ENCODE measurements at regions not wholly inside any gene's neighbourhood (a gene's known extent, or its start where the extent isn't known, plus 50 kb on each side); places are given as distances from the start of the nearest gene placed in this dataset.

DNA sequence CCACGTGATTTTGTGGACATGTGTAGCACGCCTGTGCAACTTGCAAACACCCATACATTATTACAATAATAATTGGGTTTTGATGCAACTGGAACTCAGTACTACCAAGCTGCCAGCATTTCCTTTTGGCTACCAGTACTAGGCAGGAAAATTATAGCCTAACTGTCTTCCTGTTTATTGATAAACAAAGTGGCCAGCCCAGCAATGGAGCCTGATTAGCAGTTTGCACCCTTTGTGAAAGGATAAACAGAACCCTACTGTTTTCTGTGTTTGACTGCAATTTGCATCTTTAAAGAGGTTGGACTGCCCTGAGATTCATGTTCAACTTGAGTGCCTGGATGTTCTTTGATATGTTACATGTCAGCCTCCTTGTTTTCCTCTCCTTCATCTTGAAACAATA lies 173.9 kb downstream of the ZIC5 start:
- TF ChIP-seq POLR2AphosphoS5 (IDR thresholded peaks at IDR 0.05; ENCODE audit: low read depth, low read length), result no peak
- TF ChIP-seq, protein P1, sequence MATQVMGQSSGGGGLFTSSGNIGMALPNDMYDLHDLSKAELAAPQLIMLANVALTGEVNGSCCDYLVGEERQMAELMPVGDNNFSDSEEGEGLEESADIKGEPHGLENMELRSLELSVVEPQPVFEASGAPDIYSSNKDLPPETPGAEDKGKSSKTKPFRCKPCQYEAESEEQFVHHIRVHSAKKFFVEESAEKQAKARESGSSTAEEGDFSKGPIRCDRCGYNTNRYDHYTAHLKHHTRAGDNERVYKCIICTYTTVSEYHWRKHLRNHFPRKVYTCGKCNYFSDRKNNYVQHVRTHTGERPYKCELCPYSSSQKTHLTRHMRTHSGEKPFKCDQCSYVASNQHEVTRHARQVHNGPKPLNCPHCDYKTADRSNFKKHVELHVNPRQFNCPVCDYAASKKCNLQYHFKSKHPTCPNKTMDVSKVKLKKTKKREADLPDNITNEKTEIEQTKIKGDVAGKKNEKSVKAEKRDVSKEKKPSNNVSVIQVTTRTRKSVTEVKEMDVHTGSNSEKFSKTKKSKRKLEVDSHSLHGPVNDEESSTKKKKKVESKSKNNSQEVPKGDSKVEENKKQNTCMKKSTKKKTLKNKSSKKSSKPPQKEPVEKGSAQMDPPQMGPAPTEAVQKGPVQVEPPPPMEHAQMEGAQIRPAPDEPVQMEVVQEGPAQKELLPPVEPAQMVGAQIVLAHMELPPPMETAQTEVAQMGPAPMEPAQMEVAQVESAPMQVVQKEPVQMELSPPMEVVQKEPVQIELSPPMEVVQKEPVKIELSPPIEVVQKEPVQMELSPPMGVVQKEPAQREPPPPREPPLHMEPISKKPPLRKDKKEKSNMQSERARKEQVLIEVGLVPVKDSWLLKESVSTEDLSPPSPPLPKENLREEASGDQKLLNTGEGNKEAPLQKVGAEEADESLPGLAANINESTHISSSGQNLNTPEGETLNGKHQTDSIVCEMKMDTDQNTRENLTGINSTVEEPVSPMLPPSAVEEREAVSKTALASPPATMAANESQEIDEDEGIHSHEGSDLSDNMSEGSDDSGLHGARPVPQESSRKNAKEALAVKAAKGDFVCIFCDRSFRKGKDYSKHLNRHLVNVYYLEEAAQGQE (IDR thresholded peaks at IDR 0.05; ENCODE audit: insufficient read depth in 1 of 2, low read depth in 2 of 2, low read length in 2 of 2), result no peak
- TF ChIP-seq TAF1 (IDR thresholded peaks at IDR 0.05; ENCODE audit: borderline replicate concordance, insufficient read depth, low read length), result no peak
- TF ChIP-seq SIN3A (IDR thresholded peaks at IDR 0.05; ENCODE audit: borderline replicate concordance, insufficient read depth, low read length), result no peak
- TF ChIP-seq FOXP2 (optimal IDR thresholded peaks at IDR 0.05; ENCODE audit: borderline replicate concordance, extremely low read depth, extremely low read length, insufficient read depth), result no peak

DNA sequence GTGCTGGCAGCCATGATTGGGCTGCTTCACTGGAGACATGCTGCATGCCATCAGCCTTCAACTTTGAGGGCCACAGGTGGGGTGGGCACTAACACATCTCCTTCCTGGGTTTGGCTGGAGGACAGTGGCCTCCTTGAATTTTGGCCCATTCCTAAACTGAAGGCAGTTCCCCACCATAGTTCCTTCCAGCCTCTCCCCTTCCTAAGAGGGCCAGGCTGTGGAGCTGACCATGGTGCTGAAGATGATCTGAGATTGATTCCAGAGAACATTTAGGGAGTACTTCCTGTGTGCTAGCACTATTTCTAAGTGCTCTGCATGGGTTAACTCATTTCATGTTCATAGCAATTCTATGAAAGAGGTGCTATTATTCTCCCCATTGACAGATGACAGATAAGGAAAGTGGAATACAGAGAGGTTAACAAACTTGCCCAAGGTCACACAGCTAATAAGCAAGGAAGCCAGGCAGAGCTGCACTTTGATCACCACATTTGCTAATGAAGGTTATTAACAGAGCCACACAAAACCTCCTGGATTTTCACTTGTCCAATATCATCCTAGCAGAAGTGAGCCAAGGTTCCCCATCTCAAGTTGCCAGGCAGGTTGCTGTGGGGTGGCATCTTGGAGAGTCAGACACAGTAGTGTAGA lies 175.3 kb downstream of the ZIC5 start:
- TF ChIP-seq, protein P1 (IDR thresholded peaks at IDR 0.05; ENCODE audit: insufficient read depth in 1 of 2, low read depth in 2 of 2, low read length in 2 of 2), result peak; percentile 89 to 96
- no peak for TF ChIP-seq FOXP2 (optimal IDR thresholded peaks at IDR 0.05; ENCODE audit: borderline replicate concordance, extremely low read depth, extremely low read length, insufficient read depth)

DNA sequence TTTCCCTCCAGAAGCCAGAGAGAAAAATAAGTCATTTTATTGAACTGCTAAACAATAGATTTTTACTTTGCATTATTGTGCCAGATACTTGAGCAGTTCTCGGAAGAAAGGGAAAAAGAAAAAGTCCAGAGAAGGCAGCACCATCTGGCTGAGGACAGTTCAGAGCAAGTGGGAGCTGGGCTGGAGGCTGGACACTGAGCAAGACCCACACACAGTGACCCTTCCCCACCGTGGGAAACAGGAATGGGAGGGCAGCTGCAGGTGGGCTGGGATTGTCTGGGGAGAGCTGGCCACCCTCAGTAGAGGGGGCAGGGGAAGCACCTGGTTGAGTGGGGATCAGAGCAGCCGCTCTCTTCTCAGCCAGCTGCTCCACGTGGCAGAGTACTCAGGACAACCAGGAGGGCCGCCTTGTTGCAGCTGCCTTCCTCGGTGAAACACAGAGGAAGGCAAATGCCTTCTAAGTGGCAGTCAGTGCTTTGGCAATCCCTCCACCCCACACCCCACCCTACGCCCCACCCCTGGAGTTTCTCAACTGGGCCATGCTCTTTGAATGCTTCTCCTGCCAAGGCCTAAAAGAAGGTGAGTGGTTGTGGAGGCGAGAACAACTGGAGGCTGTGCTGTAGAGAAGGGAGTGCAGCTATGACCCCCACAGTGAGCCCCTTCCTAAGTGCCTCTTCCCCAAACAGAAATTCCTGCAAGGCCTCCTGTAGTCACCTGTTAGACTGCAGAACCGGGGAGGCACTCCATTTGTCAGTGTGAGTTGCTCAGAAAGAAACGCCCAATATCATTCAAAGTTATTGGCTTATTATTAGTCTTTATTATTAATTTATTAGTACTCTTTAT lies 179.3 kb downstream of the ZIC5 start:
- TF ChIP-seq, protein P1 (IDR thresholded peaks at IDR 0.05; ENCODE audit: insufficient read depth in 1 of 2, low read depth in 2 of 2, low read length in 2 of 2), result no peak

DNA sequence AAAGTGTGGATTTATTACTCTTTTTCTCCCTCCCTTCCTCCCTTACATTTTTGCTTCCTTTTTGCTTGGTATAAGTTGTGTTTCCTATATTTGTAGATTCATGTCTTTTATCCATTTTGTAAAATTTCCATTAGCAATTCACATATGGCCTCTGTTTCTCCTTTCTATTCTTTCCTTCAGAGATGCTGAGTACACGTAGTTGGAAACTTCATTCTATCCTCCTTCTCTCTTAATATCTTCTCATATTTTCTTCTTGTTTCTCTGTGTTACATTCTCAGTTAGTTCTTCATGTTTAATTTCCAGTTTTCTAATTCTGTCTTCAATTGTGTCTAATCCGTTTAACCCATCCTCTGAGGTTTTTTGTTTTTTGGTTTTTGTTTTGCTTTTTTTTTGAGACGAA lies 188.9 kb downstream of the ZIC5 start:
- TF ChIP-seq TAF1 (IDR thresholded peaks at IDR 0.05; ENCODE audit: borderline replicate concordance, insufficient read depth, low read length) (no peak), POLR2AphosphoS5 (IDR thresholded peaks at IDR 0.05; ENCODE audit: low read depth, low read length) (no peak), SIN3A (IDR thresholded peaks at IDR 0.05; ENCODE audit: borderline replicate concordance, insufficient read depth, low read length) (no peak), FOXP2 (optimal IDR thresholded peaks at IDR 0.05; ENCODE audit: borderline replicate concordance, extremely low read depth, extremely low read length, insufficient read depth) (no peak)
- TF ChIP-seq, protein P1 (IDR thresholded peaks at IDR 0.05; ENCODE audit: insufficient read depth in 1 of 2, low read depth in 2 of 2, low read length in 2 of 2), result no peak

DNA sequence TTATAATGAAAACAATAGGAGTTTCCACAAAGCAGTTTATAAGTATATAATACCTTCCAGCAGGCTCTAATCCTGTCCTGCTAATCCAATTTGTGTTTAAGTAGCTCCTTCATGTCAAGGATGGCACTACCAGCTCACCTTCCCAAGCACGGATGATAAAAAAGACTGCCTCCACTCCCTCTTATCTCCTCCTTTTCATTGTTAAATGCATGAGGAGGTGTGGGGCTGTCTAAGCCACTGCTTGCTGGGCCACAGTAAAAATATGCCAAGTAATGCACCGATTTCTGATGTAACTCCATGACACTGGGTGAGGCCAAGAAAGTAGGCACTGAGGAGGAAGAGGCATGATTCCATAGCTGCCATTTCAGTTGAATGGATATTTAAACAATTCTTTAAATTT lies 193.1 kb downstream of the ZIC5 start:
- no peak for TF ChIP-seq TAF1 (IDR thresholded peaks at IDR 0.05; ENCODE audit: borderline replicate concordance, insufficient read depth, low read length)
- TF ChIP-seq, protein P1 (IDR thresholded peaks at IDR 0.05; ENCODE audit: insufficient read depth in 1 of 2, low read depth in 2 of 2, low read length in 2 of 2), result no peak
- TF ChIP-seq SIN3A (IDR thresholded peaks at IDR 0.05; ENCODE audit: borderline replicate concordance, insufficient read depth, low read length), result no peak
- no peak for TF ChIP-seq POLR2AphosphoS5 (IDR thresholded peaks at IDR 0.05; ENCODE audit: low read depth, low read length)
- no peak for TF ChIP-seq FOXP2 (optimal IDR thresholded peaks at IDR 0.05; ENCODE audit: borderline replicate concordance, extremely low read depth, extremely low read length, insufficient read depth)

Measured in PFSK-1 (cell line).